MM.1S (cell line): ENCODE measurements at regions not wholly inside any gene's neighbourhood (a gene's known extent, or its start where the extent isn't known, plus 50 kb on each side); places are given as distances from the start of the nearest gene placed in this dataset.
"Not testable (repeated sequence)": the region's sequence is repeated elsewhere in the genome, so short reads cannot be mapped to it uniquely, and the experiment has no call there.

Experiments used
- DNase-seq: peaks from one replicate; pipeline ENCODE4 v3.0.0-alpha.2; 2015
- H2AFZ ChIP-seq: fragments of 300-600 bp; sonication (generic); 2 replicates; pipeline ENCODE4 v1.6.0; 2016; ENCODE audit warnings: antibody characterized with exemption, low read length
- H3F3A ChIP-seq: fragments of 300-600 bp; sonication (generic); 2 replicates; pipeline ENCODE4 v1.6.1; 2016; ENCODE audit warnings: mild to moderate bottlenecking, antibody characterized with exemption, low read length, moderate library complexity, mixed read lengths; ENCODE audit not compliant: insufficient read depth
- H3K27ac ChIP-seq: fragments of 300-600 bp; sonication (generic); 2 replicates; pipeline ENCODE4 v1.5.1; 2016; ENCODE audit warnings: mild to moderate bottlenecking, low read length
- H3K27me3 ChIP-seq: fragments of 300-600 bp; sonication (generic); replicated peaks from 2 replicates; pipeline ENCODE4 v1.6.0; 2016; ENCODE audit warnings: low read length; ENCODE audit not compliant: insufficient read depth
- H3K36me3 ChIP-seq: fragments of 300-600 bp; sonication (generic); replicated peaks from 2 replicates; pipeline ENCODE4 v1.6.1; 2016; ENCODE audit warnings: mild to moderate bottlenecking, low read length, mixed read lengths; ENCODE audit not compliant: insufficient read depth
- H3K4me1 ChIP-seq: fragments of 300-600 bp; sonication (generic); 2 replicates; pipeline ENCODE4 v1.6.1; 2016; ENCODE audit warnings: low read length, mixed read lengths
- H3K4me2 ChIP-seq: fragments of 300-600 bp; sonication (generic); 2 replicates; pipeline ENCODE4 v1.6.0; 2016; ENCODE audit warnings: low read depth, low read length
- H3K4me3 ChIP-seq: fragments of 300-600 bp; sonication (generic); 2 replicates; pipeline ENCODE4 v1.5.1; 2016; ENCODE audit warnings: low read length, mixed read lengths
- H3K79me2 ChIP-seq: fragments of 300-600 bp; sonication (generic); 2 replicates; pipeline ENCODE4 v1.6.1; 2016; ENCODE audit warnings: mixed run types, low read length, mixed read lengths
- H3K9ac ChIP-seq: fragments of 300-600 bp; sonication (generic); 2 replicates; pipeline ENCODE4 v1.6.1; 2016; ENCODE audit warnings: low read length, mixed read lengths
- H3K9me2 ChIP-seq: fragments of 300-600 bp; sonication (generic); replicated peaks from 2 replicates; pipeline ENCODE4 v1.6.1; 2016; ENCODE audit warnings: mild to moderate bottlenecking, low read length, mixed read lengths; ENCODE audit not compliant: insufficient read depth
- H3K9me3 ChIP-seq: fragments of 300-600 bp; sonication (generic); replicated peaks from 2 replicates; pipeline ENCODE4 v1.6.1; 2016; ENCODE audit warnings: mild to moderate bottlenecking, low read length, mixed read lengths; ENCODE audit not compliant: insufficient read depth
- H4K20me1 ChIP-seq: fragments of 300-600 bp; sonication (generic); 2 replicates; pipeline ENCODE4 v1.6.1; 2016; ENCODE audit warnings: mild to moderate bottlenecking, low read length, moderate library complexity, mixed read lengths; ENCODE audit not compliant: insufficient read depth

DNA sequence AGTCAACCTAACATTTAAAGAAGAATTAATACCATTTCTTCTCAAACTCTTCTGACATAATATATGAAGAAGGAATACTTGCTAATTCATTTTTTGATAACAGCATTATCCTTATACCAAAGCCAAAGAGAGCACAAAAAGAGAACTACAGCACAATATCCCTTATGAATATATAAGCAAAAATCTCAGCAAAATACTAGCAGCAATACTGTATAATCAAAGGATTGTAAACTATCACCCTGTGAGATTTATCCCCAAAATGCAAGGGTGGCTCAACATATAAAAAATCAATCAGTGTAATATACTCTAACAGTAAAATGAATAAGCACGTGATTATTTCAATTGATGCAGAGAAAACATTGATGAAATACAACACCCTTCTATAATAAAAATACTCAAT is 81.9 kb upstream of the ZNG1F start:
- not testable (repeated sequence) for H3K9me2 ChIP-seq, H3K36me3 ChIP-seq, H3K4me3 ChIP-seq, H3K27me3 ChIP-seq, H3K9ac ChIP-seq, H4K20me1 ChIP-seq, DNase-seq, H2AFZ ChIP-seq, H3K27ac ChIP-seq, H3K9me3 ChIP-seq, H3K4me1 ChIP-seq, H3K4me2 ChIP-seq, H3K79me2 ChIP-seq, H3F3A ChIP-seq

DNA sequence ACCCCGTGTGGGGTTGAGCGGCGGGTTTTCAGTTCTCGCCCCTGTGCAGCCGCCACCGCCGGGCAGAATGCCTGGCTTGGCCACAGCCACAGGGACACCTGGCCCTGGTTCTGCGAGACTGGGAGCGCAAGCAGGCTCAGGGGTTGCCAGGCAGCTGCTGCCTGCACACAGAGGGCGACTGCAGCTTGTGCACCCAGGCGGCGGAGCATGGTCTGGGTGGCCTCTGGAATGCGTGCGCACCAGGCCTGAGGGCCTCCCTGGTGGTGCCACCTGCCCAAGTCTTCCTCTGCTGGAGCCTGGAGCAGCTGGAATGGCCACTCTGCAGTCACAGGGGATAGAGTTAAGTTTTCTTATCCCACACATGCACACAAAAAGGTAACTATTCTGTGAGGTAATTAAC is 80.4 kb upstream of the ZNG1F start:
- not testable (repeated sequence) for H3K9me2 ChIP-seq, H3K36me3 ChIP-seq, H3K9ac ChIP-seq, DNase-seq, H3K4me3 ChIP-seq, H3K4me2 ChIP-seq, H3F3A ChIP-seq, H3K27me3 ChIP-seq, H4K20me1 ChIP-seq, H3K9me3 ChIP-seq, H3K79me2 ChIP-seq, H3K4me1 ChIP-seq, H2AFZ ChIP-seq, H3K27ac ChIP-seq

DNA sequence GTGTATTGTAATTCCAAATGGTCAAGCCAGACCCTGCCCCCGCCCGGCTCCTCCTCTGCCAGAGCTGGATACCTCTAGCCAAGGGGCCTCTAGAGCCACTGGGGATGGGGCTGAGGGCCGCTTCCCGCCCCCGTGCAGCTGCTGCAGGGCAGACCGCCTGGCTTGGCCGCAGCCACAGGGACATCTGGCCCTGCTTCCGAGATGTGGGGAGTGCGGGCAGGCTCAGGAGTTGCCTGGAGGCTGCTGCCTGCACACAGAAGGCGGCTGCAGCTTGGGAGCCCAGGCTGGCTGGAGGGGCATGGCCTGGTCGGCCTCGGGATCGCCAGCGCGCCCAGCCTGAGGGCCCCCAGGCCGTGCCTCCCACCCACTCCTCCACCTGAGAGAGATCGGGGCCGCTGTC is 79.9 kb upstream of the ZNG1F start:
- not testable (repeated sequence) for H3K9ac ChIP-seq

DNA sequence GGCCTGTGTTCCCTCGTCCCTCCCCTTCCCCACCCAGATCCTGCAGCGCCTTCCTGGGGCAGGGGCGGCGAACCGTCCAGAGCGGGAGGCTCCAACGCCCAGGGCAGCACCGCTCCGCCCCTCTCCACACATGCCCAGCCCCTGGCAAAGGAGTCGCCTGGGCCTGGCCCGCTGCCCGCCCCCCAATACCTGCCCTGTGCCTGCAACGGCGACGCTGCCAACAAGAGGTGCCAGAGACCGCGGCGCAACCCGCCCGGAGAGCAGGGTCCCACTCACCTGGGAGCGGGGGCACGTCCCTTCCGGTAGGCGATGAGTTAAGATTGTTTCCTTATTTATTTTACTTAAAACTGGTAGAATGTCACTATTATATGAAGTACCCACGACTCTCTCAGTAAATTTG is 77.5 kb upstream of the ZNG1F start:
- H3K36me3 ChIP-seq, H3K9me3 ChIP-seq, H3K9ac ChIP-seq, H3K9me2 ChIP-seq, H3K79me2 ChIP-seq, H3F3A ChIP-seq, DNase-seq, H3K27ac ChIP-seq, H4K20me1 ChIP-seq, H3K4me1 ChIP-seq, H3K4me3 ChIP-seq, H3K4me2 ChIP-seq, H2AFZ ChIP-seq, H3K27me3 ChIP-seq: not testable (repeated sequence)

More for the DNA sequence above, 79.9 kb upstream of the ZNG1F start:
- not testable (repeated sequence) for H3K79me2 ChIP-seq, H3K4me3 ChIP-seq, H3K9me3 ChIP-seq, H3K27me3 ChIP-seq, DNase-seq, H3K36me3 ChIP-seq, H3K27ac ChIP-seq, H4K20me1 ChIP-seq, H3K4me2 ChIP-seq, H3K4me1 ChIP-seq, H3K9me2 ChIP-seq, H2AFZ ChIP-seq, H3F3A ChIP-seq

DNA sequence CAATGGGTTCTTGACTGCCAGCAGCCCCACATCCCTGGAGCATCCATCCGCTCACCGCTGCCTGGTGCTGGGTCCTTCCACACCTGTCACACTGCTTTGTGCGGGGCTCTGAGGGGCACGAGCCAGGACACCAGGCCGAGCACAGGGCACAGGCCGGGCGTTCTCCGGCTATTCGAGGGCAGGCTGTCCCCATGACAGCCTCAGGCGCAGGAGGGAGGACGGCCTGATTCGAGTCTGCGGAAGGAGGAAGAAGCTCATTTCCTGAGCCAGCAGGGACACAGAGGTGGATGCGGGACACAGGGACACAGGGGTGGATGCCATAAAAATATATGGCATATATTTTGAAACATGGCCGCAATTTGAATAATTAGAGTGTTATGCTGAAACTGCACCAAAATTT is 76.9 kb upstream of the ZNG1F start:
- H3K9me2 ChIP-seq, H3K79me2 ChIP-seq, H3K4me2 ChIP-seq, H3K27ac ChIP-seq, H3K27me3 ChIP-seq, H3K9ac ChIP-seq, H4K20me1 ChIP-seq, H3K36me3 ChIP-seq, DNase-seq, H3F3A ChIP-seq, H2AFZ ChIP-seq, H3K4me1 ChIP-seq, H3K9me3 ChIP-seq, H3K4me3 ChIP-seq: not testable (repeated sequence)

DNA sequence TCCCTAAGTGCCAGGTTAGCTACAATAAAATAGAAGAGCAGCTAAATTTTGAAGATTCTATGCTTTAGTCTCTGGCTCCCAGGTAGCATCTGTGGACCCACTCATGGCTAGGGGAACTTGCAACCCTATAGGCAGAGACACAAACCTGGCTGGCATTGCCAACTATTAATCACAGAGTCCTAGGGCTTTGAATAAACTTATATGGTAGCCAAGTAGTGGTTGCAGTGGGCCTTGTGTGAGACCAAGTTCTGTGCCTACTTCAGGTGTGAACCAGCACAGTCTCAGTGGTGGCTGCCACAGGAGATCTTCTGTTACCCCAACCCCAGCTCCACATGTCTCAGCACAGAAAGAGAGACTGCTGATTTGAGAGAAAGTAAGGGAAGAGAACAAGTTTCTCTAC is 62.9 kb upstream of the ZNG1F start:
- not testable (repeated sequence) for H3K9ac ChIP-seq, H3K4me2 ChIP-seq, H3K4me1 ChIP-seq, DNase-seq, H3K27me3 ChIP-seq, H3K9me2 ChIP-seq, H3K36me3 ChIP-seq, H3K79me2 ChIP-seq, H3K27ac ChIP-seq, H3K4me3 ChIP-seq, H2AFZ ChIP-seq, H3F3A ChIP-seq, H4K20me1 ChIP-seq, H3K9me3 ChIP-seq

DNA sequence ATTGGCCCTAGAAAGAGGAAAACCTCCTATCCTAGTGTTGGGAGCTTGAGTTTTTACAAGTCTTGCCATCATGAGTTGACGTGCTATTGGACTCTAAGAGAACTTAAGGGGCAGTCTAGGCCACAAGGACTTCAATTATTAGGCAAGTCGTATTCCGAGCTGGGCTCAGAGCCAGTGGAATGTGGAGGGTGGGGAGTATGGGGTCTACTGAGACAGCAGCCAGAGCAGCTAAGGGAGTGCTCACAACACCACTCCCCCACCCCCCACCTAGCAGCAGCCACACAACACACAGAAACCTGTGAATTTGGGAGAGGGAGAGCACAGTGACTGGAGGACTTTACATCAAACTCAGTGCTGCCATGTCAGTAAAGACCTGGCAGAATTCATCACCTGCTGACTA is 62.0 kb upstream of the ZNG1F start:
- H3K9ac ChIP-seq, result not testable (repeated sequence)

DNA sequence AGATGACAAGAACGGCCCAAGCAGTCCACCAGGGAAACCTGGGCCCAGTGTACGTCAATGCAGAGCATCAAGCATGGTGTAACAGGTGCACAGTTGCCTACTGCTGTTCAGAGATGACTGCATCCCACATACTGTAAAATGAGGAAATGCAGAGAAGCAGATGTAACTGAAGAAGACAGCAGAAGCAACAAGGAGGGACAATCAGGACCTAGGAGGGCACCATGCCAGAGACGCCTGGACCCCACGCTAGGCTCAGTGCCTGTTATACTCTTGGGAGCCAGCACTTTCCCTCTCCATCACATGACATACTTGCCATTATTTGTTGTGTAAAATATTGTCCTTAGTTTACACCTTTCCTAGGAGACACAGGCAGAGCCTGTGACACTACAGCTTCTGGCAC is 57.6 kb upstream of the ZNG1F start:
- not testable (repeated sequence) for H2AFZ ChIP-seq, DNase-seq, H4K20me1 ChIP-seq, H3K4me1 ChIP-seq, H3F3A ChIP-seq, H3K4me3 ChIP-seq, H3K79me2 ChIP-seq, H3K27ac ChIP-seq, H3K9me2 ChIP-seq, H3K9me3 ChIP-seq, H3K9ac ChIP-seq, H3K36me3 ChIP-seq, H3K27me3 ChIP-seq, H3K4me2 ChIP-seq

More for the DNA sequence above, 62.0 kb upstream of the ZNG1F start:
- not testable (repeated sequence) for H3K79me2 ChIP-seq, H3K9me2 ChIP-seq, H3K36me3 ChIP-seq, H3K9me3 ChIP-seq, H3K27ac ChIP-seq, H3K27me3 ChIP-seq, H3F3A ChIP-seq, H3K4me2 ChIP-seq, H3K4me1 ChIP-seq, DNase-seq, H2AFZ ChIP-seq, H4K20me1 ChIP-seq, H3K4me3 ChIP-seq
